Non-pigmented ciliary epithelial cell (primary cell): ENCODE measurements at regions not wholly inside any gene's neighbourhood (a gene's known extent, or its start where the extent isn't known, plus 50 kb on each side); places are given as distances from the start of the nearest gene placed in this dataset.

Experiments
- DNase-seq: peaks from one replicate; pipeline ENCODE4 v3.0.0-alpha.2; 2010; ENCODE audit warnings: low read depth

GRCh38 chr18:78742218-78742745 lies 237.3 kb upstream of the SALL3 start:
- no peak for DNase-seq

DNA sequence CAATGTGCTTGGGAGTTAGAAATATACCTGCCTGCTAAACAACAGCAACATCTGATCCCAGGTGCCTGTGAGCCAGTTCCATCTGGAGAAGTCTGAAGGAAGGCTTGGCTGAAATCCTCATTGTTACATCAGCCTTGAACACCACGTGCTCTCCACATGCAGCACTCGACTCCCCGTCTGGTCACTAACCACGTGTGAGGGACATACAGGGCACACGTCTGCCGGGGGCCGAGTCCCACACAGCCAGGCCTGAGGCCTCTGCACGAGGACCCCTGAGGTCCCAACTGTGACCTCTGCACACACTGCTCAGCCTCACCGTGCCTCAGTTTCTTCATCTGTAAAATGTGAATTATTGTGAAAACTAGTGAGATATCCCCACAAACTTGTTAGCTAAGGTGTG lies 236.5 kb upstream of the SALL3 start:
- no peak for DNase-seq

DNA sequence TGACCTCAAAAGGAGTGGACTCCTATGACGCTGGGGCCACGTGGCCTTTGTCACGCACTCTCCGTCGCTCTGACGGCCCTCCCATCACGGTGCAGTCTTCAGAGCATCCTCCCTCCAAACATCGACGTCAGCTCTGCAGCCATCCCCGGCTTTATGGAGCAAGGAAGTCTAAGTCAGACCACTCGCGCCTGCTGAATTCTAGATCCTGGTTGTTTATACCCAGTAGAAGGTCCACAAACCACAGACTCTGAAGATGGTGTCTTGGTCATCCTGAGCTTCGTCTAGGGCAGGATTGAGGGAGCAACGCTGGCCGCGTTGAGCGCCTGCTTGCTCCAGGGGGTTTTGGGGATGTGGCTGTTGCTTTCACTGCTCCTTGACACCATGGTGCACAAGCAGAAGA lies 228.0 kb upstream of the SALL3 start:
- DNase-seq = no peak

DNA sequence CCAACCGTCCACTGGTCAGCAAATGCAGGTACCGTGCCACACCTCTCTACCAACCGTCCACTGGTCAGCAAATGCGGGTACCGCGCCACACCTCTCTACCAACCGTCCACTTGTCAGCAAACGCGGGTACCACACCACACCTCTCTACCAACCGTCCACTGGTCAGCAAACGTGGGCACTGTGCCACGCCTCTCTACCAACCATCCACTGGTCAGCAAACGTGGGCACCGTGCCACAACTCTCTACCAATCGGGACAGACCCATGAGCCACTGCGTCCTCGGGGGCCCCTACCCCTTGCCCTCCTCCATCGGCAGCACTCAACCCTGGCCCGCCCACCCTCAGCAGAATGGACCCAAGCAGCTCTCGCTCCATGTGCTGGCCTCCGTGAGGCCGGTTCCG lies 226.4 kb upstream of the SALL3 start:
- no peak for DNase-seq

DNA sequence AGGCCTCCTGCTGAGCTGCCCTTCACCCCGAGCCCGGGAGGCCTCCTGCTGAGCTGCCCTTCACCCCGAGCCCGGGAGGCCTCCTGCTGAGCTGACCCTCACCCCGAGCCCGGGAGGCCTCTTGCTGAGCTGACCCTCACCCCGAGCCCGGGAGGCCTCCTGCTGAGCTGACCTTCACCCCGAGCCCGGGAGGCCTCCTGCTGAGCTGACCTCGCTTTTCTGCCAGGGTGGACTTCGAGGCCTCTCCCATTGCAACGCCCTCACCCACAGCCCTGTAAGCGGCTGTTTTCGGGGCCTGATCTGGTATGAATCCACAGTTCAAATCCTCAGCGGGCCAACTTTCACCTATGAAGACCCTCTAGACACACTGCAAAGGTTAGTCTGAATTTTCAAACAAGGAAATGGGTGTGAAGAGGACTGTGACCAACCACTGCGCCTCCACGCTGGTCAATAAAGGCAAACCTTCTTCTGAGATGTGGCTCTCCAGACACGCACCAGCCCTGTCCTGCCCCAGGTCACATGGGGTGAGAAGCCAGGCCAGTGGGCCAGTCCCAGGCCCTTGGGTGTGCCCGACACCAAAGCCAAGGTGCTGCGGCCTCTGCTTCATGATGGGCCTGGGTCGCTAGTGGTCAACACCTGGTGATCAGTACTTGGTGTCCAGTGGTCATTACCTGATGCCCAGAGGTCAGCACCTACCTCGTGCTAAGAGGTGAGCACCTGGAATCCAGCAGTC lies 225.1 kb upstream of the SALL3 start:
- DNase-seq = no peak

DNA sequence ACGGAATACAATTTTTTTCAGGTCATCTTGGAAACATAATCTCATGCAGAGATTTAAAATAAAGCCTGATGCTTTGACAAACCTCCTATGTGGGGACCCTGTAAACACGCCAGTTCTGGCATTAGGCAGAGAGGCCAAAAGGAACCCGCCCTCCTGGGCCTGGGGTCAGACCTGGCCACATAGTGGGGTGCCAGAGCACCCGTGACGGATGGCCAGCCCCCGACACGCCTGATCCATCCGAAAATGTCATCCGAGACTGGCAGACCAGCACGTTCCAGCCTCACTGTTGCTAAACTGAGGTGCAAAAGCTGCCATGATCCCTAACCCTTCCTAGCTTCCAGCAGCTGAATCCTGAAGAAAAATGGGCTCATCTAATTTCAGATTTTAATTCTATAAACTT lies 222.6 kb upstream of the SALL3 start:
- no peak for DNase-seq

- DNase-seq = no peak
Observed at GRCh38 chr18:78758496-78758895, 221.1 kb upstream of the SALL3 start.

DNA sequence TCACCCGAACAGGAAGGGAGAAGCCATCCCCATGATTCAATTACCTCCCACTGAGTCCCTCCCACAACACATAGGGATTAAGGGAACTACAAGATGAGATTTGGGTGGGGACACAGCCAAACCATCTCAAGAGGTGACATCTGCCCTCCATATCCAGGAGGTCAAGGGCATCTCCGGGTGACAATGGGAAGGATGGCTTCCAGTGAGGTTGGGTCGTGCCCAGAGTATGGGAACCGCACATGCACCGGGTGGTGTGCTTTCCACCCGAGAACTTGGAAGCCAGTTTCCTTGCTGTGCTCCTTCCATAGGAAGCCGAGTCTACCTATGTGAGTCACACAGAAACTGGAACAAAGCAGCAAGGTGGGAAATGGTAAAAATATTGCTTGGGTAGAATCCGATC lies 216.9 kb upstream of the SALL3 start:
- no peak for DNase-seq

GRCh38 chr18:78764544-78764943 lies 215.1 kb upstream of the SALL3 start:
- DNase-seq = no peak

- DNase-seq = no peak
Observed at GRCh38 chr18:78765142-78765541, 214.5 kb upstream of the SALL3 start.

GRCh38 chr18:78765637-78766281 lies 213.9 kb upstream of the SALL3 start:
- no peak for DNase-seq

DNA sequence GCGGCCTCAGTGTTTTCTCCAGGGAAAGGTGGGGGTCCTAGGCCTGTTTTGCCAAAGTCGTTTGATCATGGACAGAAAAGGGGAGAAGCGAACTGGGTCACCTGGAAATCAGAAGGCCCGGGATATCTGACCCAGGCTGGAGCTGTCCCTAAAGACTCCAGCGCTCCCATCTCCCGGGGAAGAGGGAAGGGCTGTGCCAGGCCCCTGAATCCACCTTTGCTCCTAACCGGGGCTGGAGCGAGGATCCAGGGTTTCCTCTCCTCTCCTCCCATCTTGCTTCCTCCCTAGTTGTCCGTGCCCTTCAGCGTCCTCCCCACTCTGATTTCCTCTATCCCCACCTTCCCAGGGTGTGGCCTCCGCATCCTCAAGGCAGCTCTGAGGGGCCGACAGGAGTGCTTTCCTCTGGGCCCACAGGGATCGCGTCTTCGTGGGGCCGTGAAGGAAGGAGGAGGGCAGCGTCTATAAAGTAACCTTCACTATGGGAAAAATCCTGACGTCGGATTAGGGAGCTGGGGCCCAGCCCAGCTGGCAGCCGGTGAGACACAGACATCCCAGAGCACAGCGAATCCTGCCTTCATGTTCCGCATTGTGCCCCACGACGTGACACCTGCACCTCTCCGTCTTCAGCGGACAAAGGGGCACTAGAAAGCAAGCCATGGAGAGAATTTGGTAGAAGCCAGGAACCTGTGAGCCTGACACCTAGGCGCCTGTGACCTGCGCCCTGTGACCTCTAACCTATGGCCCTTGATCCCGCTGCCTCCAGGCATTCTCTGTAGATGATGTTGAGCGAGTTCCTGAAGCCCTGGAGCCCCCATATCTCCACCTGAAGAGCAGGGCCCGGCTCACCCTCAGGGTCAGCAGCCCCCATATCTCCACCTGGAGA lies 212.7 kb upstream of the SALL3 start:
- no peak for DNase-seq

DNA sequence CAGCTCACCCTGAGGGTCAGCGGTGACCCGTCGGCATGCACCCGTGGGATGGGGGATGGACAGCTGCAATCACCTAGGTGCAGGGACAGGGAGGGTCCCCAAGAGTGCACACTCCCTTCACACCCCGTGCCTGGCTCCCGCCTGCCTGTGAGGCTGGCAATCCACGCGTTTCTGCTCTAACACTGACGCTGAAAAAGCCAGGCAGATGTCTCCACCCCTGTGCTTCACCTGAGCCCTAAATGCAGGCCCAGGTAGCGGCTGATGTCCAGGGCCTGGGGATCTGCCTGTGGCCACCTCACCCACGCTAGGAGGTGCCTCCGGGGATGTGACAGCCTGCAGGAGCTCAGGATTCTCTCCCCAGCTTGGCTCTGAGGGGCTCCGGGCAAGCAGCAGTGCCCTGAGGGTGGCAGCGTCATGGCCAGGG lies 212.0 kb upstream of the SALL3 start:
- no peak for DNase-seq

GRCh38 chr18:78768221-78768620 lies 211.4 kb upstream of the SALL3 start:
- DNase-seq = no peak

GRCh38 chr18:78768656-78769501 lies 210.7 kb upstream of the SALL3 start:
- DNase-seq = no peak

- no peak for DNase-seq
Observed at GRCh38 chr18:78769502-78770105, 210.0 kb upstream of the SALL3 start.

- DNase-seq = no peak
Observed at GRCh38 chr18:78770139-78770822, 209.3 kb upstream of the SALL3 start.

DNA sequence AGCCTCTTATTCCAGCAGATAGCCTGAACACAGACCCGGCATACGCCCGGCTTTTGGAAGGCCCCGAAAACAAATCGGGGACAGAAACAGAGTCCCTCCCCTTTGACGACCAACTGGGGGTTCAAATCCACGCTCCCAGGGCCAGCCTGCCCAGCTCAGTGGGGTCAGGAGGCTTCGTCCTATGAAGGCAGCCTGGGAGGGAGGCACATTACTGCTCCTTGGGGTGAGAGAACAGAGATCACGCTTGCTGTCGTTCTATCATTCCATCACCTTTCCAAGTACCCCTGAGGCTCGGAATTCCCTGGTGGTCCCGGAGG lies 208.8 kb upstream of the SALL3 start:
- DNase-seq = no peak

- no peak for DNase-seq
Observed at GRCh38 chr18:78771496-78772359, 207.9 kb upstream of the SALL3 start.
